AG09309 (cell line): ENCODE measurements at regions not wholly inside any gene's neighbourhood (a gene's known extent, or its start where the extent isn't known, plus 50 kb on each side); places are given as distances from the start of the nearest gene placed in this dataset.

Experiments
- DNase-seq: peaks from one replicate; pipeline ENCODE4 v3.0.0-alpha.2; 2010; ENCODE audit warnings: low read depth
- H3K4me3 ChIP-seq: 2 replicates; pipeline ENCODE4 v1.5.1; 2011; ENCODE audit warnings: mild to moderate bottlenecking, low read depth, low read length, moderate library complexity; ENCODE audit not compliant: control insufficient read depth
- CTCF ChIP-seq: IDR thresholded peaks from 2 replicates; pipeline ENCODE4 v1.5.1; 2011; ENCODE audit warnings: mild to moderate bottlenecking, low read depth, low read length, inconsistent platforms; ENCODE audit not compliant: insufficient read depth, control insufficient read depth; ENCODE audit errors: missing control alignments

DNA sequence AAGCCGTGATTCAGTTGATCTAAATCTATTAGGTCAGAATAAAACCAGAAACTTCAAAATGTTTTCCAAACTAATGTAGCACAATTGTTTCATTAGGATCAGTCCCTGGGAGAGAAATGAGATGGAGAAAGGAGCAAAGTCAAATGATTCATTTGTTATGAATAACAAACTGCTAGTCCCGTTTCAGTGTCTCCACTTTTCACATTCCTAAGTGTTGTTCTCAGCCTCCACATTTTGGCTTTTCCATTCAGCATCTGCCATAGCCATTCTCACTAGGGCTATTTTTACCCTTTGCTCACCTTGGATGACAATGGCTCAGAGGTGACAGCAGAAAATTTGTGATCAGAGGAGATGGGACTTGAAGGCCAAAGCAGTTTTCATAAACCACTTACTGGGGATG, 314.1 kb upstream of the KIF2A start:
- DNase-seq, result no peak
- no peak for TF ChIP-seq CTCF
- H3K4me3 ChIP-seq, result no peak overlapping the region

DNA sequence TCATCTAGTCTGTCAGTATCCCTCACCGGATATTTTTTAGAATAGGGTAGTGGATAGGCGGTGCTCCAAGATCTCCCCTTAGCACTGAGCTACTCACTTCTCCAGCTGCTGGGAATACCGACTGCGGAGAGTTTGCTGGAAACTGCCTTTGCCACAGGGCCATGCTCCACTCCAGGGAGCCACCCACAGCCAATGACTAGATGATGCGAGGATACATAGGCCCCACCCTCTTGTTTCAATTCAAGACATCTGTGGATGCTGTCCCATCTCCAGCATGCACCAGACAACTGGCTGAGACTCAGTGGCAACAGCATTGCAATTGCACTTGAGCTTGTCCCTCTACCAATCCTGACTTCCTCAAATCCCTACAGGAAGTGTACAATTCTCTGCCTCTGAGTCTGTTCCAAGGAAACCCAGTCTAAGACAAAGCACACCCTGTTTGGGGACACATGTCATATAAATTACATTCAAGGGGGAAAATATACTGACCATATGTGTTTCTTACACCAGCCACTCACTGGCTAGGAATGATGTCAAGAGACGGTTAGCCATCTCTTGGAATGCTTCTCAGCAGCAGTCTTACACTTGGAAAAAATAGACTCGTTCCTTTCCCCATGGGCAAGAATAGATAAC, 312.6 kb upstream of the KIF2A start:
- no peak for TF ChIP-seq CTCF
- no peak for DNase-seq
- H3K4me3 ChIP-seq, result no peak overlapping the region

- H3K4me3 ChIP-seq, result no peak overlapping the region
- no peak for TF ChIP-seq CTCF
- DNase-seq, result no peak
These were observed 311.8 kb upstream of the KIF2A start for GRCh38 chr5:61994171-61994570.

GRCh38 chr5:61995486-61995885, 310.5 kb upstream of the KIF2A start:
- no peak overlapping the region for H3K4me3 ChIP-seq

GRCh38 chr5:61999371-61999770, 306.6 kb upstream of the KIF2A start:
- TF ChIP-seq CTCF, result no peak
- peak; percentile 25 for DNase-seq
- no peak overlapping the region for H3K4me3 ChIP-seq

More at GRCh38 chr5:61995486-61995885, 310.5 kb upstream of the KIF2A start:
- DNase-seq, result no peak
- TF ChIP-seq CTCF, result no peak

- DNase-seq, result no peak
- no peak for TF ChIP-seq CTCF
- H3K4me3 ChIP-seq, result no peak overlapping the region
These were observed 305.4 kb upstream of the KIF2A start for GRCh38 chr5:62000646-62001045.
